GM13976 (cell line): ENCODE measurements at regions not wholly inside any gene's neighbourhood (a gene's known extent, or its start where the extent isn't known, plus 50 kb on each side); places are given as distances from the start of the nearest gene placed in this dataset.

ENCODE experiments used
- DNase-seq: peaks from one replicate; pipeline ENCODE4 v3.0.0; 2012; ENCODE audit warnings: low spot score
- in situ Hi-C: fragments of 300-500 bp; cut with MboI; formaldehyde crosslinking; loops from one replicate; pipeline ENCODE4 v1.12.0; 2022; ENCODE audit warnings: low sequenced_read_pairs, mixed read lengths, inconsistent platforms; ENCODE audit not compliant: unreplicated experiment
- TF ChIP-seq, protein P1 (sequence below): IDR thresholded peaks from 2 replicates; pipeline ENCODE4 v1.5.1; 2012; ENCODE audit warnings: borderline replicate concordance, mild to moderate bottlenecking; ENCODE audit not compliant: insufficient read depth; ENCODE audit errors: extremely low read depth, missing control alignments, control extremely low read depth

- TF ChIP-seq, protein P1, sequence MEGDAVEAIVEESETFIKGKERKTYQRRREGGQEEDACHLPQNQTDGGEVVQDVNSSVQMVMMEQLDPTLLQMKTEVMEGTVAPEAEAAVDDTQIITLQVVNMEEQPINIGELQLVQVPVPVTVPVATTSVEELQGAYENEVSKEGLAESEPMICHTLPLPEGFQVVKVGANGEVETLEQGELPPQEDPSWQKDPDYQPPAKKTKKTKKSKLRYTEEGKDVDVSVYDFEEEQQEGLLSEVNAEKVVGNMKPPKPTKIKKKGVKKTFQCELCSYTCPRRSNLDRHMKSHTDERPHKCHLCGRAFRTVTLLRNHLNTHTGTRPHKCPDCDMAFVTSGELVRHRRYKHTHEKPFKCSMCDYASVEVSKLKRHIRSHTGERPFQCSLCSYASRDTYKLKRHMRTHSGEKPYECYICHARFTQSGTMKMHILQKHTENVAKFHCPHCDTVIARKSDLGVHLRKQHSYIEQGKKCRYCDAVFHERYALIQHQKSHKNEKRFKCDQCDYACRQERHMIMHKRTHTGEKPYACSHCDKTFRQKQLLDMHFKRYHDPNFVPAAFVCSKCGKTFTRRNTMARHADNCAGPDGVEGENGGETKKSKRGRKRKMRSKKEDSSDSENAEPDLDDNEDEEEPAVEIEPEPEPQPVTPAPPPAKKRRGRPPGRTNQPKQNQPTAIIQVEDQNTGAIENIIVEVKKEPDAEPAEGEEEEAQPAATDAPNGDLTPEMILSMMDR, result no peak
- in situ Hi-C loops, result loop anchor here (10.0 kb wide), 1 partner anchor 740 kb away; no protein-coding TSS in a partner anchor
- no peak for DNase-seq
These were observed 289.8 kb downstream of the COG6 start for GRCh38 chr13:39945226-39945625.

DNA sequence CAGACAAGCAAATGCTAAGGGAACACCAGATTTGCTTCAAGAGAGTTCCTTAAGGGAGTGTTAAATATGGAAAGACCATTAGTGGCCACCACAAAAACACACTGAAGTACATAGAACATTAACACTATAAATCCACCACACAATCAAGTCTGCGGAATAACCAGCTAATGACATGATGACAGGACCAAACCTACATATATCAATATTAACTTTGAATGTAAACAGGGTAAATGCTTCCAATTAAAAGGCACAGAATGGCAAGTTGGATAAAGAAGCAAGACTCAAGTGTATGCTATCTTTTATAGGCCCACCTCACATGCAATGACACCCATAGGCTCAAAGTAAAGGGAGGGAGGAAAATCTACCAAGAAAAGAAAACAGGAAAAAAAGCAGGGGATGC, 291.3 kb downstream of the COG6 start:
- no peak for DNase-seq
- TF ChIP-seq, protein P1, result no peak
- in situ Hi-C loops, result loop anchor here (10.0 kb wide), 1 partner anchor 738 kb away; no protein-coding TSS in a partner anchor

DNA sequence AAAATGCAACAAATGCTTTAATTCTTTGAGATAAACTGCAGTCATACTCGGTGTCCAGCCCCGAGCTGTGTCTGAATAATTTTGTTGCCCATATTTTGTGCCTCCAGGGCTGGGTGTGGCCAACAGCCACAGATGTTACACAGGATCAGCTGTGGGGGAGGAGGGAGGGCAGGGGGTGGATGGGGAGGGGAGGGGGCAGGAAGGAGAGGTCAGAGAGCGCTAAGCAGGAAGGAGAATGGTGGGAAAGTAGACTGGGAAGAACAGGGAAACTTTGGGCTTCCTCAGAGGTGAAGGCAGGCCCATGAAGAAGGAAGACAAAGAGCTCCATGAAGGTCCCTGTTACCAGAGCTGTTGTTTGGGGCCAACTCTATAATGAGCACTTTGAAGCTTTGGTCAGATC, 295.8 kb downstream of the COG6 start:
- TF ChIP-seq, protein P1, result no peak
- no peak for DNase-seq
- in situ Hi-C loops, result no loop called here

- no peak for DNase-seq
- in situ Hi-C loops, result no loop called here
- TF ChIP-seq, protein P1, result no peak
These were observed 297.1 kb downstream of the COG6 start for GRCh38 chr13:39952249-39953233.

DNA sequence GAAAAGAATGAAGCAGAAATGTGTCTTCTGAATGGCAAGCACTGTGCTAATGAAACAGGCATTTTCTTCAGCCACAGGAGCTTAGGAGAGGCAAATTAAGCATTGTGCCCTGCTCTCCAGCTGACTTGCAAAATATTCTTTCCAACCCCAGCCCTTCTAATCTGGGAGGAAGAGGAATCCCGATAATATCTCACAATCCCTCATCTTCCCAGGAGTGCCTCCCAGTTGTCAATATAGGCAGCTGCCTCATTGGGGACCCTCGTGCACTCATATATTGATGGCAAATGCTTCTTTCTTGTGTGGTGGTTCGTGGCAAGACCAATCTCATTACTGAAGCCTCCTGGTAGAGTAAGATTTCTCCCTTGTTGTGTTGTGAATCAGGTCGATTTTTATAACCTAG, 299.0 kb downstream of the COG6 start:
- TF ChIP-seq, protein P1, result no peak
- in situ Hi-C loops, result no loop called here
- DNase-seq, result no peak

DNA sequence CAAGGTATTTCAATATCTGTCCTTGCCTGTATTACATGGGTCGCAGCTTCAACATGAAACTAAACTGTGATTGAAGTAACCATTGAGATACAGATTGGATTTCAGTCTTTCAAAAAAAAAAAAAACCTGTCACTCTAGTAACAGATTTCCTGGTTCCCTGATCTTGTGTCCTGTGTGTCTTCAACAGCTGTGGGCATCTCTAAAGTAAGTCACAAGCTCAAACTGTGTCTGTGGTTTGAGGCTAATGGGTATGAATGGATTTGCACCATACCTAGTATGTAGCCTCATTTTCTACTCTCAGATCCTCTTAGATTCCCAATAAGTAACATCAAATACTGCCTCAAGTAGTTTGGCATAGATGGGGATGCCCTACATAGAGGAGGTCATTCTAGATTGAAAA, 300.1 kb downstream of the COG6 start:
- TF ChIP-seq, protein P1, result no peak
- no peak for DNase-seq
- in situ Hi-C loops, result no loop called here
